Liver (tissue), 8 donors: ENCODE measurements at regions not wholly inside any gene's neighbourhood (a gene's known extent, or its start where the extent isn't known, plus 50 kb on each side); places are given as distances from the start of the nearest gene placed in this dataset.

Source experiments
- DNase-seq: peaks from one replicate; pipeline ENCODE4 v3.0.0-alpha.2; 2017; ENCODE audit warnings: low spot score
- H3K27ac ChIP-seq, 2 donors: one replicate each; pipeline ENCODE4 v1.7.0; 2013; ENCODE audit warnings: inconsistent platforms in 2 of 2, low read length in 2 of 2, control low read depth in 1 of 2, low read depth in 1 of 2, mild to moderate bottlenecking in 1 of 2
- H3K27me3 ChIP-seq, 4 donors: one replicate each; pipeline versions ENCODE4 v1.6.1 to v1.7.0; 2013; ENCODE audit warnings: low read length in 3 of 4, inconsistent platforms in 1 of 4, mild to moderate bottlenecking in 1 of 4, moderate library complexity in 1 of 4; ENCODE audit not compliant: control insufficient read depth in 4 of 4, insufficient read depth in 4 of 4
- H3K36me3 ChIP-seq, 4 donors: one replicate each; pipeline versions ENCODE4 v1.6.1 to v1.7.0; 2013; ENCODE audit warnings: low read length in 3 of 4, mild to moderate bottlenecking in 3 of 4, low read depth in 1 of 4, moderate library complexity in 1 of 4; ENCODE audit not compliant: control insufficient read depth in 4 of 4, insufficient read depth in 3 of 4
- H3K4me1 ChIP-seq, 4 donors: one replicate each; pipeline versions ENCODE4 v1.6.1 to v1.7.0; 2013; ENCODE audit warnings: low read length in 3 of 4, mild to moderate bottlenecking in 3 of 4, moderate library complexity in 1 of 4; ENCODE audit not compliant: control insufficient read depth in 4 of 4, insufficient read depth in 4 of 4
- H3K4me3 ChIP-seq, 3 donors: one replicate each; pipeline versions ENCODE4 v1.6.1 to v1.7.0; 2013; ENCODE audit warnings: low read length in 3 of 3, control low read depth in 1 of 3, low read depth in 1 of 3, mild to moderate bottlenecking in 1 of 3
- H3K9ac ChIP-seq, 2 donors: one replicate each; pipeline ENCODE4 v1.7.0; 2013; ENCODE audit warnings: low read length in 2 of 2, mild to moderate bottlenecking in 2 of 2, moderate library complexity in 2 of 2, control low read depth in 1 of 2, low read depth in 1 of 2
- H3K9me3 ChIP-seq, 4 donors: one replicate each; pipeline versions ENCODE4 v1.6.1 to v1.7.0; 2013; ENCODE audit warnings: low read length in 3 of 4; ENCODE audit not compliant: control insufficient read depth in 4 of 4
- ATF3 ChIP-seq: IDR thresholded peaks from 2 replicates; pipeline ENCODE4 v1.6.1; 2016; ENCODE audit warnings: antibody characterized with exemption
- CTCF ChIP-seq: fragments of 150-350 bp; IDR thresholded peaks from 2 replicates; pipeline ENCODE4 v1.5.1; 2017; ENCODE audit warnings: improper control_type of control experiment, low read depth, low read length; ENCODE audit not compliant: missing input control
- FOXA2 ChIP-seq: IDR thresholded peaks from 2 replicates; pipeline ENCODE4 v1.6.1; 2016; ENCODE audit warnings: antibody characterized with exemption
- HNF4G ChIP-seq: IDR thresholded peaks from 2 replicates; pipeline ENCODE4 v1.6.1; 2016; ENCODE audit warnings: antibody characterized with exemption
- JUND ChIP-seq, 2 donors: IDR thresholded peaks; 2 replicates each; pipeline ENCODE4 v1.6.1; 2016; ENCODE audit warnings: antibody characterized with exemption in 2 of 2
- MAX ChIP-seq: IDR thresholded peaks from 2 replicates; pipeline ENCODE4 v1.6.1; 2016; ENCODE audit warnings: antibody characterized with exemption
- RAD21 ChIP-seq, 2 donors: IDR thresholded peaks; 2 replicates each; pipeline ENCODE4 v1.6.1; 2016; ENCODE audit warnings: antibody characterized with exemption in 2 of 2, mild to moderate bottlenecking in 2 of 2
- REST ChIP-seq: IDR thresholded peaks from 2 replicates; pipeline ENCODE4 v1.6.1; 2016; ENCODE audit warnings: antibody characterized with exemption, mild to moderate bottlenecking
- TAF1 ChIP-seq: conservative IDR thresholded peaks from 2 replicates; pipeline ENCODE4 v1.6.1; 2016; ENCODE audit warnings: antibody characterized with exemption, mild to moderate bottlenecking
- ZBTB33 ChIP-seq: IDR thresholded peaks from 2 replicates; pipeline ENCODE4 v1.6.1; 2016; ENCODE audit warnings: antibody characterized with exemption
- WGBS: extraction: QIAGEN DNeasy Blood & Tissue Kit; methylation state at CpG from one replicate; pipeline ENCODE4 v1.1.7; 2013; 5-methylcytosine and 5-hydroxymethylcytosine counted together
- donor health status: healthy.
- donor health status: healthy.
- donor health status: healthy.
- donor health status: healthy.
- donor health status: healthy.

- no peak overlapping the region for H3K27ac ChIP-seq
- no peak for DNase-seq
- peaks cover 0 to 13% (median 4%) of the 10 kb centered on the region in 4 donors for H3K27me3 ChIP-seq
- no peaks in the 10 kb centered on the region for H3K9me3 ChIP-seq
- no peak overlapping the region for H3K9ac ChIP-seq
- no peak overlapping the region for H3K4me3 ChIP-seq
- WGBS, result 19% methylated on average over 33 of the region's 33 CpGs
- H3K36me3 ChIP-seq, result no peaks in the 10 kb centered on the region
- no peaks in the 10 kb centered on the region for H3K4me1 ChIP-seq
- TF ChIP-seq ZBTB33 (no peak), TAF1 (no peak), ATF3 (no peak), HNF4G (no peak), REST (no peak), MAX (no peak)
Observed at GRCh38 chr22:27299181-27300085, 502.1 kb downstream of the MN1 start.

GRCh38 chr22:27300536-27301285 is 500.8 kb downstream of the MN1 start:
- Histone ChIP-seq H3K4me3 (no peak overlapping the region), H3K9ac (no peak overlapping the region), H3K27ac (no peak overlapping the region), H3K4me1 (no peaks in the 10 kb centered on the region), H3K27me3 (peaks cover 0 to 7% (median 4%) of the 10 kb centered on the region in 4 donors), H3K36me3 (no peaks in the 10 kb centered on the region), H3K9me3 (no peaks in the 10 kb centered on the region)
- no peak for DNase-seq
- TF ChIP-seq JUND (IDR thresholded peaks at IDR 0.05), result no peak
- TF ChIP-seq CTCF, result no peak
- no peak for TF ChIP-seq FOXA2
- no peak for TF ChIP-seq MAX
- no peak for TF ChIP-seq REST
- no peak for TF ChIP-seq ATF3
- no peak for TF ChIP-seq HNF4G
- TF ChIP-seq ZBTB33, result no peak
- TF ChIP-seq RAD21 (IDR thresholded peaks at IDR 0.05), result no peak
- WGBS, result 81% methylated on average over 16 of the region's 16 CpGs
